Esophagus muscularis mucosa (tissue), 4 donors: ENCODE measurements at regions not wholly inside any gene's neighbourhood (a gene's known extent, or its start where the extent isn't known, plus 50 kb on each side); places are given as distances from the start of the nearest gene placed in this dataset.

Experiments
- EP300 ChIP-seq: sonication (generic); formaldehyde crosslinking; IDR thresholded peaks from one replicate; pipeline ENCODE4 v1.6.1; 2017; ENCODE audit warnings: antibody characterized with exemption
- POLR2AphosphoS5 ChIP-seq, 2 donors: sonication (generic); formaldehyde crosslinking; IDR thresholded peaks; one replicate each; pipeline ENCODE4 v1.6.1; 2017; ENCODE audit warnings: antibody characterized with exemption in 2 of 2
- TF ChIP-seq, protein P1 (sequence below), 3 experiments: fragments of 200-600 bp in 2 of 3; fragments of 450-650 bp in 1 of 3; sonication (generic) in 2 of 3; IDR thresholded peaks; one replicate each; pipeline ENCODE4 v1.5.1; 2017 to 2019; ENCODE audit warnings: antibody characterized with exemption in 3 of 3, mild to moderate bottlenecking in 2 of 3, moderate library complexity in 1 of 3

DNA sequence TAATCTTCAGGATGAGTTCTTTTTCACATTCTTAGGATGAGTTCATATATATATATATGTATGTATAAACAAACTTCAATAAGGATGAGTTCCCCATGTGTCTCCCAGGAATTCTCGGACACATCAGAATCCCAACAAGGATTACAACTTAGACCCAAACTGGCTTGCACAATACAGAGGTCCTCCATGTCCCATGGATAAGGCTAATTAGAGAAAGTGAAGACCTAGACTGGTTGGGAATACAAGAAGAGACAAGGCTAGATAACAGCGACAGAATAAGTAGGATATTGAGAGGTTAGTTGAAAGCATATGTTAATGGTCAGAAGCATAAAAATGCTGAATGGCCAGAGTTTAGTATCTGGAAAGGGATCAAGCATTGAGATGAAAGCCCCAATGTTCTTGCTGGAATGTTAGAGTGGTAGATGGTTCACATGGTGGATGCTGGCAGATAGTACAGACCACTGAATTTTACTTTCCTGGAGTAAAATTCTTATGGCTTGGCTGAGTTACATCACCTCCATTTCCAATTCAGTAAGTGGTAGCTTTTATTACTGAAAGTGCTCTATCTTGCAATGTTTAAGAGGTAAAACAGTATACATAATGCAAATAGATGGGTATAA, 154.9 kb upstream of the EPHA4 start:
- TF ChIP-seq, protein P1, sequence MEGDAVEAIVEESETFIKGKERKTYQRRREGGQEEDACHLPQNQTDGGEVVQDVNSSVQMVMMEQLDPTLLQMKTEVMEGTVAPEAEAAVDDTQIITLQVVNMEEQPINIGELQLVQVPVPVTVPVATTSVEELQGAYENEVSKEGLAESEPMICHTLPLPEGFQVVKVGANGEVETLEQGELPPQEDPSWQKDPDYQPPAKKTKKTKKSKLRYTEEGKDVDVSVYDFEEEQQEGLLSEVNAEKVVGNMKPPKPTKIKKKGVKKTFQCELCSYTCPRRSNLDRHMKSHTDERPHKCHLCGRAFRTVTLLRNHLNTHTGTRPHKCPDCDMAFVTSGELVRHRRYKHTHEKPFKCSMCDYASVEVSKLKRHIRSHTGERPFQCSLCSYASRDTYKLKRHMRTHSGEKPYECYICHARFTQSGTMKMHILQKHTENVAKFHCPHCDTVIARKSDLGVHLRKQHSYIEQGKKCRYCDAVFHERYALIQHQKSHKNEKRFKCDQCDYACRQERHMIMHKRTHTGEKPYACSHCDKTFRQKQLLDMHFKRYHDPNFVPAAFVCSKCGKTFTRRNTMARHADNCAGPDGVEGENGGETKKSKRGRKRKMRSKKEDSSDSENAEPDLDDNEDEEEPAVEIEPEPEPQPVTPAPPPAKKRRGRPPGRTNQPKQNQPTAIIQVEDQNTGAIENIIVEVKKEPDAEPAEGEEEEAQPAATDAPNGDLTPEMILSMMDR (IDR thresholded peaks at IDR 0.05), result no peak
- TF ChIP-seq EP300 (no peak), POLR2AphosphoS5 (IDR thresholded peaks at IDR 0.05) (no peak)
